K562 (cell line): ENCODE measurements at regions not wholly inside any gene's neighbourhood (a gene's known extent, or its start where the extent isn't known, plus 50 kb on each side); places are given as distances from the start of the nearest gene placed in this dataset.

Experiments
- ATAC-seq: fragments of 200-7000 bp; cut with Tn5 transposase; 3 replicates; pipeline ENCODE4 v1.9.1; 2020; ENCODE audit warnings: moderate library complexity
- BruUV-seq: library from RNA; stranded (reverse); fragments of 400-500 nt; replicated peaks from 2 replicates; lab custom pipeline; 2021; lab: Mats Ljungman, UMichigan
- CTCF ChIA-PET: fragments of 300-600 bp; formaldehyde crosslinking; extraction: SDS; loops from one replicate; lab custom pipeline; 2021; ENCODE audit warnings: low intra/inter-chr PET ratio; lab: Yijun Ruan, JAX
- POLR2A ChIA-PET: fragments of 300-600, 350-650 bp; sonication (Branson Sonifier 250); formaldehyde crosslinking; extraction: SDS; loops from one replicate; lab custom pipeline; 2021; ENCODE audit warnings: antibody characterized with exemption, inconsistent platforms; lab: Yijun Ruan, JAX
- DNase-seq, 4 experiments: peaks; one replicate each; pipeline versions ENCODE4 v3.0.0 to v3.0.0-alpha.2; 2011 to 2018; ENCODE audit warnings: low spot score in 3 of 4, mixed read lengths in 3 of 4; ENCODE audit errors: extremely low read depth in 1 of 4
- FAIRE-seq: peaks from 2 replicates; lab custom pipeline; 2011; peaks lifted over from hg19 to GRCh38; lab: Jason Lieb, UNC
- H2AFZ ChIP-seq: 2 replicates; pipeline ENCODE4 v1.6.0; 2011; ENCODE audit warnings: low read depth, low read length, control low read depth, inconsistent platforms
- H3K27ac ChIP-seq: fragments of 200-600 bp; 3 replicates; pipeline ENCODE4 v1.8.0; 2011; ENCODE audit warnings: low read depth, mild to moderate bottlenecking, control low read depth, inconsistent platforms, low read length, moderate library complexity, mixed read lengths; ENCODE audit errors: extremely low read depth
- H3K27me3 ChIP-seq, 2 experiments: fragments of 300-600 bp in 1 of 2; 2 replicates in 1 of 2; 3 replicates in 1 of 2; pipeline versions ENCODE4 v1.6.0 to v1.8.0; 2011; ENCODE audit warnings: inconsistent platforms in 2 of 2, low read length in 2 of 2, mild to moderate bottlenecking in 1 of 2, mixed read lengths in 1 of 2, moderate library complexity in 1 of 2; ENCODE audit not compliant: control insufficient read depth in 2 of 2, insufficient read depth in 2 of 2
- H3K36me3 ChIP-seq: fragments of 300-600 bp; 3 replicates; pipeline ENCODE4 v1.8.0; 2011; ENCODE audit warnings: mild to moderate bottlenecking, low read length, inconsistent platforms; ENCODE audit not compliant: control insufficient read depth, insufficient read depth
- H3K4me1 ChIP-seq, 2 experiments: fragments of 200-600 bp in 1 of 2; replicated peaks in 1 of 2; 2 replicates in 1 of 2; 3 replicates in 1 of 2; pipeline versions ENCODE4 v1.5.1 to v1.8.0; 2011; ENCODE audit warnings: inconsistent platforms in 2 of 2, low read length in 2 of 2, mild to moderate bottlenecking in 1 of 2, mixed read lengths in 1 of 2, moderate library complexity in 1 of 2; ENCODE audit not compliant: control insufficient read depth in 2 of 2, insufficient read depth in 2 of 2
- H3K4me2 ChIP-seq: 2 replicates; pipeline ENCODE4 v1.6.1; 2011; ENCODE audit warnings: low read length, control low read depth, inconsistent platforms, mixed read lengths; ENCODE audit not compliant: insufficient read depth
- H3K4me3 ChIP-seq: fragments of 200-600 bp; sonication (generic), shearing (Covaris generic); 2 replicates; pipeline ENCODE4 v1.5.1; 2016; ENCODE audit warnings: control low read depth, inconsistent platforms
- H3K79me2 ChIP-seq: fragments of 200-600 bp; 3 replicates; pipeline ENCODE4 v1.8.0; 2011; ENCODE audit warnings: low read length, inconsistent platforms; ENCODE audit not compliant: control insufficient read depth, insufficient read depth
- H3K9ac ChIP-seq, 2 experiments: 2 replicates each; pipeline versions ENCODE4 v1.6.0 to v1.6.1; 2011; ENCODE audit warnings: low read depth in 2 of 2, low read length in 2 of 2, control low read depth in 1 of 2, inconsistent platforms in 1 of 2, mild to moderate bottlenecking in 1 of 2, mixed read lengths in 1 of 2; ENCODE audit not compliant: insufficient read depth in 1 of 2
- H3K9me1 ChIP-seq: one replicate; pipeline ENCODE4 v1.6.0; 2011; ENCODE audit warnings: inconsistent platforms, mild to moderate bottlenecking, low read length, moderate library complexity; ENCODE audit not compliant: control insufficient read depth, insufficient read depth
- H3K9me3 ChIP-seq: replicated peaks from 2 replicates; pipeline ENCODE4 v1.5.1; 2011; ENCODE audit warnings: low read depth, low read length, inconsistent platforms; ENCODE audit not compliant: control insufficient read depth, insufficient read depth
- H4K20me1 ChIP-seq: replicated peaks from 2 replicates; pipeline ENCODE4 v1.6.1; 2011; ENCODE audit warnings: low read length, inconsistent platforms, mixed read lengths; ENCODE audit not compliant: control insufficient read depth, insufficient read depth
- CUX1 ChIP-seq: fragments of 200-800 bp; sonication (Bioruptor generic); IDR thresholded peaks from 2 replicates; pipeline ENCODE4 v1.6.1; 2016; ENCODE audit warnings: missing genetic modification characterization, missing compliant biosample characterization
- STAT6 ChIP-seq: sonication (generic); formaldehyde crosslinking; IDR thresholded peaks from 2 replicates; pipeline ENCODE4 v1.8.1; 2023; ENCODE audit warnings: mild to moderate bottlenecking, missing genetic modification reagents
- TFAP4 ChIP-seq: sonication (generic); formaldehyde crosslinking; IDR thresholded peaks from 2 replicates; pipeline ENCODE4 v1.8.0; 2022; ENCODE audit warnings: missing genetic modification reagents, mild to moderate bottlenecking, moderate library complexity, borderline replicate concordance
- TFE3 ChIP-seq: fragments of 450-650 bp; formaldehyde crosslinking; IDR thresholded peaks from 2 replicates; pipeline ENCODE4 v1.4.0; 2020; ENCODE audit warnings: mild to moderate bottlenecking, mixed read lengths
- ZFP91 ChIP-seq: sonication (generic); formaldehyde crosslinking; IDR thresholded peaks from 2 replicates; pipeline ENCODE4 v1.8.0; 2022; ENCODE audit warnings: mild to moderate bottlenecking, missing genetic modification reagents
- in situ Hi-C: fragments of 300-500 bp; cut with MboI; formaldehyde crosslinking; loops from 4 replicates; pipeline ENCODE4 v1.15.0; 2018; ENCODE audit warnings: inconsistent platforms, mixed read lengths
- intact Hi-C: fragments of 100-400 bp; cut with micrococcal nuclease; formaldehyde crosslinking; loops from 2 replicates; pipeline ENCODE4 v1.14.2; 2022
- TF ChIP-seq, protein P1 (sequence below): fragments of 450-650 bp; formaldehyde crosslinking; conservative IDR thresholded peaks from 2 replicates; pipeline ENCODE4 v1.4.0; 2022; ENCODE audit warnings: mild to moderate bottlenecking, missing genetic modification characterization

DNA sequence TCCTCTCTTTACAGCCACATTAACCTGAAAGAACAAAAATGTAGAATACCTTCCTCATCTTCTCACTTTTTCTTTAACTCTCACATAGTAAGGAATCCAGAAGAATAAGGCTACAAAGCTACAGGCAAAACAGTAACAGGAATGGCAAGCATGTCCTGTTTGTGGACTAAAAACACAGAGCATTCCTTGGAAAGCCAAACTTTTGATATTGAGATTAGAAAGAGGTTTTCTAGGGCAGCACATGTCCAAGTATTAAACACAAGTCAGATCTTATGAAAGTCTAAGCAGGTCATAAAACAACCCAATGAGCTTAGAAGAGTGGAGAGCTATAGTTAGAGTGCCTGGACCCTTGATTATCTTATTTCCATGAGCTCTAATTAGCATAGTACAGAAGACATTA lies 58.2 kb upstream of the FAM9C start:
- in situ Hi-C loops, result no loop called here
- H3K9ac ChIP-seq, result no peak overlapping the region
- ATAC-seq (no peak), FAIRE-seq (no peak), DNase-seq (no peak)
- TF ChIP-seq ZFP91 (no peak), CUX1 (no peak), TFE3 (CRISPR knock-in tag) (no peak), STAT6 (CRISPR knock-in tag) (no peak), TFAP4 (CRISPR knock-in tag) (no peak)
- TF ChIP-seq, protein P1, sequence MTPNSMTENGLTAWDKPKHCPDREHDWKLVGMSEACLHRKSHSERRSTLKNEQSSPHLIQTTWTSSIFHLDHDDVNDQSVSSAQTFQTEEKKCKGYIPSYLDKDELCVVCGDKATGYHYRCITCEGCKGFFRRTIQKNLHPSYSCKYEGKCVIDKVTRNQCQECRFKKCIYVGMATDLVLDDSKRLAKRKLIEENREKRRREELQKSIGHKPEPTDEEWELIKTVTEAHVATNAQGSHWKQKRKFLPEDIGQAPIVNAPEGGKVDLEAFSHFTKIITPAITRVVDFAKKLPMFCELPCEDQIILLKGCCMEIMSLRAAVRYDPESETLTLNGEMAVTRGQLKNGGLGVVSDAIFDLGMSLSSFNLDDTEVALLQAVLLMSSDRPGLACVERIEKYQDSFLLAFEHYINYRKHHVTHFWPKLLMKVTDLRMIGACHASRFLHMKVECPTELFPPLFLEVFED, result no peak
- H3K9me3 ChIP-seq, result no peaks in the 10 kb centered on the region
- no peak overlapping the region for H3K4me2 ChIP-seq
- H3K27ac ChIP-seq, result 0 out of 3 replicates have a peak overlapping the region, but pooled peaks have one; percentile 3
- ChIA-PET POLR2A (no interaction called here), CTCF (no interaction called here)
- H3K4me3 ChIP-seq, result no peak overlapping the region
- peaks cover 0 to 24% of the 10 kb centered on the region in 2 experiments; a peak in 4 of 5 replicates for H3K4me1 ChIP-seq
- no peaks in the 10 kb centered on the region for H3K36me3 ChIP-seq
- BruUV-seq, result no TSS peak
- peak overlapping the region; percentile 72 for H2AFZ ChIP-seq
- H3K79me2 ChIP-seq, result no peaks in the 10 kb centered on the region
- no peaks in the 10 kb centered on the region for H4K20me1 ChIP-seq
- intact Hi-C loops, result loop anchor here (2.0 to 5.0 kb wide), 2 partner anchors 125 to 152 kb away; partner anchors contain the start of gene TMSB4X
- no peaks in the 10 kb centered on the region for H3K27me3 ChIP-seq
- H3K9me1 ChIP-seq, result no peaks in the 10 kb centered on the region
